COLO829 (cell line): ENCODE measurements at regions not wholly inside any gene's neighbourhood (a gene's known extent, or its start where the extent isn't known, plus 50 kb on each side); places are given as distances from the start of the nearest gene placed in this dataset.
"Not testable (repeated sequence)": the region's sequence is repeated elsewhere in the genome, so short reads cannot be mapped to it uniquely, and the experiment has no call there.

Experiments used
- DNase-seq: peaks from one replicate; pipeline ENCODE4 v3.0.0; 2012; ENCODE audit warnings: low spot score

GRCh38 chr6:44742201-44742600 is 354.7 kb downstream of the CDC5L start:
- DNase-seq, result no peak

GRCh38 chr6:44742828-44743372 is 355.4 kb downstream of the CDC5L start:
- DNase-seq, result no peak

GRCh38 chr6:44760116-44760515 is 372.6 kb downstream of the CDC5L start:
- not testable (repeated sequence) for DNase-seq

- DNase-seq, result no peak
Measured at GRCh38 chr6:44761046-44761445, 373.5 kb downstream of the CDC5L start.

- DNase-seq, result no peak
Measured at GRCh38 chr6:44762496-44762895, 375.0 kb downstream of the CDC5L start.

GRCh38 chr6:44771647-44772415 is 384.3 kb downstream of the CDC5L start:
- DNase-seq, result no peak

- DNase-seq, result no peak
Measured at GRCh38 chr6:44772838-44773237, 385.3 kb downstream of the CDC5L start.

GRCh38 chr6:44775121-44775520 is 387.6 kb downstream of the CDC5L start:
- no peak for DNase-seq

- DNase-seq, result no peak
Measured at GRCh38 chr6:44776344-44776743, 388.8 kb downstream of the CDC5L start.

GRCh38 chr6:44778513-44778912 is 391.0 kb downstream of the CDC5L start:
- no peak for DNase-seq
